PFSK-1 (cell line): ENCODE measurements at regions not wholly inside any gene's neighbourhood (a gene's known extent, or its start where the extent isn't known, plus 50 kb on each side); places are given as distances from the start of the nearest gene placed in this dataset.

Source experiments
- FOXP2 ChIP-seq: optimal IDR thresholded peaks from 2 replicates; pipeline ENCODE3; 2011; ENCODE audit warnings: borderline replicate concordance, control low read depth, inconsistent platforms; ENCODE audit not compliant: insufficient read depth; ENCODE audit errors: extremely low read length, extremely low read depth
- POLR2AphosphoS5 ChIP-seq: IDR thresholded peaks from 2 replicates; pipeline ENCODE4 v1.6.1; 2012; ENCODE audit warnings: low read depth, mild to moderate bottlenecking, control low read depth, low read length, moderate library complexity
- SIN3A ChIP-seq: IDR thresholded peaks from 2 replicates; pipeline ENCODE4 v1.6.1; 2012; ENCODE audit warnings: mild to moderate bottlenecking, low read length, moderate library complexity, borderline replicate concordance; ENCODE audit not compliant: insufficient read depth
- TAF1 ChIP-seq: IDR thresholded peaks from 2 replicates; pipeline ENCODE4 v1.6.1; 2012; ENCODE audit warnings: low read length, control low read depth, borderline replicate concordance; ENCODE audit not compliant: insufficient read depth
- TF ChIP-seq, protein P1 (sequence below), 2 experiments: IDR thresholded peaks; 2 replicates each; pipeline versions ENCODE4 v1.6.1 to v1.8.0; 2011 to 2012; ENCODE audit warnings: low read depth in 2 of 2, low read length in 2 of 2, control low read depth in 1 of 2, inconsistent platforms in 1 of 2, mild to moderate bottlenecking in 1 of 2, moderate library complexity in 1 of 2; ENCODE audit not compliant: insufficient read depth in 1 of 2

DNA sequence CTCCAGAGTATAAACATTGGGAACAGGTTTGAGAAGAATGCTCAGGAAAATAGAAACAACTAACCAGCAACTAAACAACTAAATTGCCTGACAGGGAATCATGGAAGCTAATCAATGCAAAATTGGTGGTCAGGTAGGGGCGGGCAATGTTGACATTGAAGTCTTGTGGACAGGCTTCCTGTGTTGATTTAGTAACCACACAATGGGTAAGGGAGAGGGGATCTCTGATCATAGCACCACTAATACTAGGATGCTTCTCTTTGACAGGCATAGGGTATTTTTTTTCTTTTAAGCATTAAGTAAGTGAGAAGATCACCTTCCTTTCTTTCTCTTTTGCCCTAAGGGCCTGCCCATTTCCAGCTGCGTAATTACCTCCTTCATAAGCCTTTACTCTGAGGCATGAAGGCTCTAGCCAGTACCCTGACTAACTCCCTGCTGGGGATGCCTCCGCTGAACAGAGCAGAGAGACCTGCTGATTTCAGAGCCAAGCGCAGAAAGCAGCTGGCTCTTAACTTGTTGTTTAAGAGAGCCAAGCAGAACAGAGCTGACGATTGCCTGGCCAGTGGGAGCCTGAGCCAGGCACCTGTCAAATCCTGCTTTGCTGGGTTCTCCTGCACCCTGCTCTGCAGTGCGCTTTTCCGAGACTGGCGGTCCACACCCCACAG is 118.7 kb downstream of the BMP2 start:
- TF ChIP-seq, protein P1, sequence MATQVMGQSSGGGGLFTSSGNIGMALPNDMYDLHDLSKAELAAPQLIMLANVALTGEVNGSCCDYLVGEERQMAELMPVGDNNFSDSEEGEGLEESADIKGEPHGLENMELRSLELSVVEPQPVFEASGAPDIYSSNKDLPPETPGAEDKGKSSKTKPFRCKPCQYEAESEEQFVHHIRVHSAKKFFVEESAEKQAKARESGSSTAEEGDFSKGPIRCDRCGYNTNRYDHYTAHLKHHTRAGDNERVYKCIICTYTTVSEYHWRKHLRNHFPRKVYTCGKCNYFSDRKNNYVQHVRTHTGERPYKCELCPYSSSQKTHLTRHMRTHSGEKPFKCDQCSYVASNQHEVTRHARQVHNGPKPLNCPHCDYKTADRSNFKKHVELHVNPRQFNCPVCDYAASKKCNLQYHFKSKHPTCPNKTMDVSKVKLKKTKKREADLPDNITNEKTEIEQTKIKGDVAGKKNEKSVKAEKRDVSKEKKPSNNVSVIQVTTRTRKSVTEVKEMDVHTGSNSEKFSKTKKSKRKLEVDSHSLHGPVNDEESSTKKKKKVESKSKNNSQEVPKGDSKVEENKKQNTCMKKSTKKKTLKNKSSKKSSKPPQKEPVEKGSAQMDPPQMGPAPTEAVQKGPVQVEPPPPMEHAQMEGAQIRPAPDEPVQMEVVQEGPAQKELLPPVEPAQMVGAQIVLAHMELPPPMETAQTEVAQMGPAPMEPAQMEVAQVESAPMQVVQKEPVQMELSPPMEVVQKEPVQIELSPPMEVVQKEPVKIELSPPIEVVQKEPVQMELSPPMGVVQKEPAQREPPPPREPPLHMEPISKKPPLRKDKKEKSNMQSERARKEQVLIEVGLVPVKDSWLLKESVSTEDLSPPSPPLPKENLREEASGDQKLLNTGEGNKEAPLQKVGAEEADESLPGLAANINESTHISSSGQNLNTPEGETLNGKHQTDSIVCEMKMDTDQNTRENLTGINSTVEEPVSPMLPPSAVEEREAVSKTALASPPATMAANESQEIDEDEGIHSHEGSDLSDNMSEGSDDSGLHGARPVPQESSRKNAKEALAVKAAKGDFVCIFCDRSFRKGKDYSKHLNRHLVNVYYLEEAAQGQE (IDR thresholded peaks at IDR 0.05; ENCODE audit: insufficient read depth in 1 of 2, low read depth in 2 of 2, low read length in 2 of 2) = no peak
- TF ChIP-seq POLR2AphosphoS5 (no peak), TAF1 (no peak), SIN3A (no peak), FOXP2 (no peak)
